Pancreas (tissue), 10 donors: ENCODE measurements at regions not wholly inside any gene's neighbourhood (a gene's known extent, or its start where the extent isn't known, plus 50 kb on each side); places are given as distances from the start of the nearest gene placed in this dataset.

Experiments used
- ATAC-seq, 4 donors: fragments of 200-7000 bp; cut with Tn5 transposase; one replicate each; pipeline versions ENCODE4 v1.8.0 to v1.9.1; 2020; ENCODE audit warnings: mild to moderate bottlenecking in 4 of 4, moderate library complexity in 4 of 4
- DNase-seq, 6 donors: peaks; one replicate each; pipeline ENCODE4 v3.0.0-alpha.2; 2020
- FAIRE-seq: peaks from 2 replicates; lab custom pipeline; 2012; peaks lifted over from hg19 to GRCh38; lab: Jason Lieb, UNC
- H3K27ac ChIP-seq, 4 donors: fragments of 200-600 bp; sonication (generic); 1 replicate in 3 of 4; 2 replicates in 1 of 4; pipeline versions ENCODE4 v1.5.0 to v1.8.0; 2020
- H3K27me3 ChIP-seq, 4 donors: fragments of 200-600 bp; one replicate each; pipeline ENCODE4 v1.8.0; 2021
- H3K36me3 ChIP-seq, 3 donors: fragments of 200-600 bp; sonication (generic) in 1 of 3; one replicate each; pipeline versions ENCODE4 v1.5.0 to v1.8.0; 2020 to 2021
- H3K4me1 ChIP-seq, 3 donors: fragments of 200-600 bp; one replicate each; pipeline ENCODE4 v1.8.0; 2021
- H3K4me3 ChIP-seq, 4 donors: fragments of 200-600 bp; sonication (generic) in 2 of 4; one replicate each; pipeline versions ENCODE4 v1.5.0 to v1.8.0; 2020 to 2021
- H3K9me3 ChIP-seq, 4 donors: fragments of 200-600 bp; one replicate each; pipeline ENCODE4 v1.8.0; 2021
- CTCF ChIP-seq, 4 donors: fragments of 200-600 bp; sonication (generic) in 3 of 4; IDR thresholded peaks; one replicate each; pipeline versions ENCODE4 v1.5.0 to v1.8.0; 2021; ENCODE audit warnings: antibody characterized with exemption in 4 of 4
- WGBS, 2 donors: extraction: QIAGEN DNeasy Blood & Tissue Kit; methylation state at CpG; one replicate each; pipeline ENCODE4 v1.1.7; 2013; 5-methylcytosine and 5-hydroxymethylcytosine counted together
- intact Hi-C, 3 donors: fragments of 100-400 bp; cut with DNase I; formaldehyde crosslinking; loops; one replicate each; pipeline versions ENCODE4 v1.11.1 to v1.14.2; 2022
- donor health status: healthy with polysubstance abuse.
- donor health status: DM: no; HTN: no; CAD: no; lungs with moderate emphysema.
- donor health status: DM: no; HTN: no; CAD: no.
- donor health status: control.
- donor health status: control.
- donor health status: Bipolar disorder and iron deficiency.
- donor health status: DM: yes; HTN: yes; CAD: no.
- donor health status: DM: no; HTN: no; CAD: no.
- donor health status: DM: no; HTN: no; CAD: no.
- donor health status: DM: yes; HTN: yes; CAD: no.

DNA sequence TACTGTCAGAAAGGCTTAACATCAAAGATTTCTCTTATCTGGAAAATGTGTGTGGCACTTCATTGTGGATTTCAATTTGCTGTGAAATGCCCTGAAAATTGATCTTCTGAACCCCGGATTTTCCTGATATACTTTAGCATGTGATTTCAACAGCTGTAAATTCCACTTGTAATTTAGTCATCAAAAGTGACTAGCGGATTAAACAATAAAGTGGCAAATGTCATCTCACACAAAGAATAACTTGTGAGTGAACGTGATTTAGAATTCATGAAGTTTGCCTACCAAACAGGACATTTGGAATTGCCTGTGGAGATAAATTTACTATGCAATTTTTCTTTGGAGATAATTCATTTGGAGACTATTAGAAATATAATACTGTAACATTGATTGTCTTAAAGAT is 601.6 kb downstream of the COL12A1 start:
- no peak for TF ChIP-seq CTCF (IDR thresholded peaks at IDR 0.05)
- Histone ChIP-seq H3K9me3 (no peaks in the 10 kb centered on the region), H3K36me3 (no peaks in the 10 kb centered on the region), H3K27me3 (no peaks in the 10 kb centered on the region), H3K27ac (no peak overlapping the region), H3K4me3 (no peak overlapping the region), H3K4me1 (no peaks in the 10 kb centered on the region)
- ATAC-seq (no peak), DNase-seq (no peak), FAIRE-seq (no peak)
- intact Hi-C loops = no loop called here
- 69 to 75% methylated on average over 3 of the region's 3 CpGs for WGBS, 2 donors

GRCh38 chr6:74603322-74604076 is 602.4 kb downstream of the COL12A1 start:
- Histone ChIP-seq H3K27me3 (no peaks in the 10 kb centered on the region), H3K4me1 (no peaks in the 10 kb centered on the region), H3K4me3 (no peak overlapping the region), H3K9me3 (no peaks in the 10 kb centered on the region), H3K27ac (no peak overlapping the region), H3K36me3 (no peaks in the 10 kb centered on the region)
- FAIRE-seq = no peak
- 87 to 97% methylated on average over 2 of the region's 2 CpGs for WGBS, 2 donors
- no peak for DNase-seq
- intact Hi-C loops = no loop called here
- no peak for ATAC-seq
- TF ChIP-seq CTCF (IDR thresholded peaks at IDR 0.05) = no peak

- no peaks in the 10 kb centered on the region for H3K27me3 ChIP-seq
- H3K36me3 ChIP-seq = no peaks in the 10 kb centered on the region
- intact Hi-C loops = no loop called here
- ATAC-seq = no peak
- no peaks in the 10 kb centered on the region for H3K4me1 ChIP-seq
- no peak for DNase-seq
- no peak for TF ChIP-seq CTCF (IDR thresholded peaks at IDR 0.05)
- no peaks in the 10 kb centered on the region for H3K9me3 ChIP-seq
- WGBS, 2 donors = 97% methylated on average over 3 of the region's 3 CpGs
- no peak overlapping the region for H3K27ac ChIP-seq
- no peak for FAIRE-seq
- no peak overlapping the region for H3K4me3 ChIP-seq
Observed at GRCh38 chr6:74602206-74602605, 603.6 kb downstream of the COL12A1 start.

DNA sequence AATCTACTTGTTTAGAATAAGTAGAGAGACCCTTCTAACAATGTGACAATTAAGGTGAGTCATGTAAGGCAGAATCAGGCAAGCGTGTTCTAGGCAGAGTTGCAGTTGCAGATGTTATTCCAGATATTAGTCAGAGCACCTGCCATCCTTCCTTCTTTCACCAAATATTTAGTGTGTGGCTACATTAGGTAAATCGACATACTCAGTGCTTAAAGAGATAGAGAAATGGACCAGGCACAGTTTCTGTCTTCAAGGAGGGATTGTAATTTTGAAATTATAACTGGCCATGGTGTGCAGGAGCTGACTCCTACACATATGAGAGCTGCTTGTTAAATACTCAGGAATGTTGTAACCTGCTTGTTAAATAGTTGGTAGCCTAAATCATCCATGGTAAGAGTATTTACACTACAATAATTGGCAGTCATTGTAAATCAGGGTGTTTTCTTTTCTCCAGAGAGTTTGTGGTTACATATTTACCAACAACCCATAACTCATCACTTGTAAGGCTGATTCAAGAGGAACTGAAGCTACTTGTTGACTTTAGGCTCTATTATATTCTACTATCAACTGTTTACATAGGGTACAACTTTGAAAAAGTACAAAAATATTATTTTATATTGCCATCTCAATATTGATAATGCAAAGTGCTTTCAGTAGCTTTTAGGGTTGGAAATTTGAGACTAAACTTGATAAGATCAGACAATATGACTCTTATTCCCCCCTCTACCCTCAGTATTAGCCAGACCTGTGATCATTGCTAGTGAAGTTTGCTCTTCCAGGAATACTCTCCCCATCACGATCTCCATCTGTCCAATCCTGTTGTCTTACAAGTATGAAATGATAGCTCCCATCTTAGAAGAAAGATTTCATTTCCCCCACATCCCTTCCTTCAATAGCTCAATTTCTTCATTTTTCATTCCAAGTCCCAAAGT is 607.1 kb downstream of the COL12A1 start:
- no peak for TF ChIP-seq CTCF (IDR thresholded peaks at IDR 0.05)
- FAIRE-seq (no peak), ATAC-seq (no peak), DNase-seq (no peak)
- no peak overlapping the region for H3K27ac ChIP-seq
- 72 to 87% methylated on average over 3 of the region's 3 CpGs for WGBS, 2 donors
- H3K9me3 ChIP-seq = no peaks in the 10 kb centered on the region
- intact Hi-C loops = no loop called here
- H3K36me3 ChIP-seq = no peaks in the 10 kb centered on the region
- H3K4me1 ChIP-seq = no peaks in the 10 kb centered on the region
- H3K27me3 ChIP-seq = no peaks in the 10 kb centered on the region
- H3K4me3 ChIP-seq = no peak overlapping the region
